HepG2 (cell line): ENCODE measurements at regions not wholly inside any gene's neighbourhood (a gene's known extent, or its start where the extent isn't known, plus 50 kb on each side); places are given as distances from the start of the nearest gene placed in this dataset.

Source experiments
- ATAC-seq: fragments of 200-7000 bp; cut with Tn5 transposase; 3 replicates; pipeline ENCODE4 v1.9.1; 2020; ENCODE audit warnings: mild to moderate bottlenecking, moderate library complexity
- BruUV-seq: library from RNA; stranded (reverse); fragments of 400-500 nt; replicated peaks from 2 replicates; lab custom pipeline; 2021; lab: Mats Ljungman, UMichigan
- CTCF ChIA-PET: fragments of 300-600 bp; formaldehyde crosslinking; extraction: SDS; loops from one replicate; lab custom pipeline; 2021; ENCODE audit warnings: low total read pairs, inconsistent platforms, low intra/inter-chr PET ratio; lab: Yijun Ruan, JAX
- POLR2A ChIA-PET: fragments of 350-600 bp; sonication (Branson Sonifier 250); formaldehyde crosslinking; loops from one replicate; lab custom pipeline; 2020; ENCODE audit warnings: antibody characterized with exemption, inconsistent platforms; lab: Yijun Ruan, JAX
- DNase-seq: peaks from one replicate; pipeline ENCODE4 v3.0.0-alpha.2; 2015; ENCODE audit warnings: low spot score
- FAIRE-seq: peaks from 3 replicates; lab custom pipeline; 2011; peaks lifted over from hg19 to GRCh38; lab: Jason Lieb, UNC
- H2AFZ ChIP-seq: one replicate; pipeline ENCODE4 v1.6.1; 2011; ENCODE audit warnings: low read length, inconsistent platforms
- H3K27ac ChIP-seq: fragments of 300-600 bp; 3 replicates; pipeline ENCODE4 v1.8.0; 2011; ENCODE audit warnings: mixed run types, mild to moderate bottlenecking, mixed read lengths, low read length, inconsistent platforms; ENCODE audit not compliant: insufficient read depth; ENCODE audit errors: extremely low read length
- H3K27me3 ChIP-seq, 2 experiments: fragments of 200-600 bp in 1 of 2; 2 replicates in 1 of 2; 3 replicates in 1 of 2; pipeline versions ENCODE4 v1.6.0 to v1.8.0; 2011; ENCODE audit warnings: low read length in 2 of 2, mild to moderate bottlenecking in 2 of 2, moderate library complexity in 2 of 2, inconsistent platforms in 1 of 2; ENCODE audit not compliant: insufficient read depth in 2 of 2, control insufficient read depth in 1 of 2
- H3K36me3 ChIP-seq, 2 experiments: fragments of 200-600 bp in 1 of 2; replicated peaks in 1 of 2; 2 replicates in 1 of 2; 3 replicates in 1 of 2; pipeline versions ENCODE4 v1.5.1 to v1.8.0; 2011; ENCODE audit warnings: low read length in 2 of 2, inconsistent platforms in 1 of 2; ENCODE audit not compliant: insufficient read depth in 2 of 2, control insufficient read depth in 1 of 2
- H3K4me1 ChIP-seq: 2 replicates; pipeline ENCODE4 v1.5.1; 2012; ENCODE audit warnings: low read length, inconsistent platforms; ENCODE audit not compliant: insufficient read depth
- H3K4me2 ChIP-seq: 2 replicates; pipeline ENCODE4 v1.6.0; 2011; ENCODE audit warnings: low read depth, low read length, inconsistent platforms
- H3K4me3 ChIP-seq, 3 experiments: fragments of 200-600 bp in 1 of 3; sonication (generic), shearing (Covaris generic) in 1 of 3; replicated peaks in 1 of 3; 2 replicates each; pipeline ENCODE4 v1.5.1; 2011 to 2016; ENCODE audit warnings: low read length in 3 of 3, inconsistent platforms in 2 of 3, low read depth in 2 of 3, mild to moderate bottlenecking in 2 of 3, control low read depth in 1 of 3, mixed read lengths in 1 of 3; ENCODE audit not compliant: insufficient read depth in 1 of 3
- H3K79me2 ChIP-seq: one replicate; pipeline ENCODE4 v1.6.1; 2011; ENCODE audit warnings: low read length, inconsistent platforms; ENCODE audit not compliant: insufficient read depth
- H3K9ac ChIP-seq: 2 replicates; pipeline ENCODE4 v1.6.0; 2011; ENCODE audit warnings: mild to moderate bottlenecking, low read depth, low read length, inconsistent platforms; ENCODE audit not compliant: insufficient read depth
- H3K9me3 ChIP-seq: 2 replicates; pipeline ENCODE4 v1.5.1; 2012; ENCODE audit warnings: mild to moderate bottlenecking, low read length
- H4K20me1 ChIP-seq: 2 replicates; pipeline ENCODE4 v1.6.0; 2011; ENCODE audit warnings: inconsistent platforms, mild to moderate bottlenecking, low read length, moderate library complexity; ENCODE audit not compliant: insufficient read depth
- FLYWCH1 ChIP-seq: sonication (generic); formaldehyde crosslinking; IDR thresholded peaks from 2 replicates; pipeline ENCODE4 v1.8.1; 2023; ENCODE audit warnings: mild to moderate bottlenecking, missing genetic modification reagents
- HOXA3 ChIP-seq: sonication (generic); formaldehyde crosslinking; IDR thresholded peaks from 2 replicates; pipeline ENCODE4 v1.5.0; 2020; ENCODE audit warnings: missing genetic modification reagents
- MBNL3 ChIP-seq: fragments of 250-450 bp; sonication (Bioruptor Pico); conservative IDR thresholded peaks from 2 replicates; pipeline ENCODE4 v1.8.0; 2022; ENCODE audit warnings: mild to moderate bottlenecking, inconsistent platforms
- MED8 ChIP-seq: sonication (generic); formaldehyde crosslinking; IDR thresholded peaks from 2 replicates; pipeline ENCODE4 v1.8.1; 2023; ENCODE audit warnings: mild to moderate bottlenecking, missing genetic modification reagents; ENCODE audit not compliant: insufficient replicate concordance
- NFRKB ChIP-seq: fragments of 450-650 bp; IDR thresholded peaks from 2 replicates; pipeline ENCODE4 v1.6.1; 2017
- NFYB ChIP-seq: sonication (generic); formaldehyde crosslinking; IDR thresholded peaks from 2 replicates; pipeline ENCODE4 v1.4.0; 2020; ENCODE audit warnings: missing genetic modification reagents
- PHF21A ChIP-seq: sonication (generic); formaldehyde crosslinking; IDR thresholded peaks from 2 replicates; pipeline ENCODE4 v1.5.0; 2020; ENCODE audit warnings: mild to moderate bottlenecking, missing genetic modification reagents
- PHF5A ChIP-seq: IDR thresholded peaks from one replicate; pipeline ENCODE4 v1.6.1; 2018; ENCODE audit warnings: low read depth, missing genetic modification reagents; ENCODE audit not compliant: unreplicated experiment
- ZBTB33 ChIP-seq: sonication (generic); formaldehyde crosslinking; IDR thresholded peaks from 2 replicates; pipeline ENCODE4 v1.4.0; 2020; ENCODE audit warnings: missing genetic modification reagents
- ZNF143 ChIP-seq: sonication (generic); formaldehyde crosslinking; IDR thresholded peaks from 2 replicates; pipeline ENCODE4 v1.4.0; 2020; ENCODE audit warnings: missing genetic modification reagents
- ZNF510 ChIP-seq: sonication (generic); formaldehyde crosslinking; IDR thresholded peaks from 2 replicates; pipeline ENCODE4 v1.4.0; 2020; ENCODE audit warnings: low read depth, mild to moderate bottlenecking, missing genetic modification reagents
- ZNF761 ChIP-seq: sonication (generic); formaldehyde crosslinking; conservative IDR thresholded peaks from 2 replicates; pipeline ENCODE4 v1.4.0; 2020; ENCODE audit warnings: mild to moderate bottlenecking, missing genetic modification reagents
- ZNF781 ChIP-seq: sonication (generic); formaldehyde crosslinking; IDR thresholded peaks from 2 replicates; pipeline ENCODE4 v1.5.1; 2020; ENCODE audit warnings: borderline replicate concordance, mild to moderate bottlenecking, missing genetic modification reagents; ENCODE audit errors: not compliant biosample characterization
- ZNF879 ChIP-seq: sonication (generic); formaldehyde crosslinking; IDR thresholded peaks from 2 replicates; pipeline ENCODE4 v1.8.1; 2023; ENCODE audit warnings: missing genetic modification reagents
- WGBS: methylation state at CpG from one replicate; pipeline ENCODE4 v1.1.6; 2017; ENCODE audit warnings: low lambda C conversion rate; 5-methylcytosine and 5-hydroxymethylcytosine counted together
- in situ Hi-C: cut with HindIII; loops from 2 replicates; pipeline ENCODE4 v1.10.0; 2017; ENCODE audit warnings: low pct_unique_long_range_greater_than_20kb; ENCODE audit not compliant: extremely low pct_ligation_motif_present
- intact Hi-C: fragments of 100-400 bp; cut with micrococcal nuclease; formaldehyde crosslinking; loops from one replicate; pipeline ENCODE4 v1.10.0; 2022; ENCODE audit not compliant: unreplicated experiment
- TF ChIP-seq, protein P1 (sequence below): IDR thresholded peaks from 2 replicates; pipeline ENCODE4 v1.6.1; 2018; ENCODE audit warnings: missing genetic modification reagents, mild to moderate bottlenecking, missing compliant biosample characterization

DNA sequence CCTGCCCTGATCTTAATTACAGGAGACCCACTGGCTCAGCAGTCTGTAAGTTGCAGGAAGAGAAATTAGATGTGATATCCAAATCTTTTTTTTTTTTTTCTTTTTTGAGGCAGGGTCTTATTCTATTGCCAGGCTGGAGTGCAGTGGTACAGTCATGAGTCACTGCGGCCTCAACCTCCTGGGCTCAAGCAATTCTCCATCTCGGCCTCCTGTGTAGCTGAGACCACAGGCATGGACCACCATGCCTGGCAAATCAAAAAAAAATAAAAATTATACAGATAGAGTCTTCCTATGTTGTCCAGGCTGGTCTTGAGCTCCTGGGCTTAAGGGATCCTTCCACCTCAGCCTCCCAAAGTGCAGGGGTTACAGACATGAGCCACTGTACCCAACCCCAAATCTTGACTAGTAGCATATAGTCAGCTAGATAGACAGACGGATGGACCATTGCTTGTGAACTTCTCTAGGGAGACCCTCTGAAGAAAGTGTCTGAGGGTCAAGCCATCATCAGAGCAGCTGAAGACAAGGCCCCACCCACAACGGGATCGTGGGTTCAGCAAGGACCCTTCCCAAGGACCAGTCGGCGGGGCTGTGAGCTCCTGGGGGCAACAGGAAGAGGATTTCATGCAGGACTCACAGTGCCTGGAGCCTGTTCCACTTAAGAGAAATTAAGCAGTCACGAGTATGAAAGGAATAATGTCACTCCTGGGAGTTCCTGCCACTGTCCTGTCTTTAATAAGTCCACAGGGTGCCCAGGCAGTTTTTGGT is 222.7 kb downstream of the ANKRD60 start:
- peaks cover 3 to 60% of the 10 kb centered on the region in 2 experiments; a peak in 4 of 5 replicates for H3K27me3 ChIP-seq
- no peaks in the 10 kb centered on the region for H3K9me3 ChIP-seq
- intact Hi-C loops, result no loop called here
- ChIA-PET POLR2A (no interaction called here), CTCF (no interaction called here)
- no peak overlapping the region for H3K27ac ChIP-seq
- H3K4me2 ChIP-seq, result no peak overlapping the region
- no peaks in the 10 kb centered on the region for H3K79me2 ChIP-seq
- 10% methylated on average over 8 of the region's 8 CpGs for WGBS
- FAIRE-seq (no peak), DNase-seq (no peak), ATAC-seq (no peak)
- no TSS peak for BruUV-seq
- no peak overlapping the region for H2AFZ ChIP-seq
- H4K20me1 ChIP-seq, result no peaks in the 10 kb centered on the region
- in situ Hi-C loops, result no loop called here
- no peaks in the 10 kb centered on the region for H3K4me1 ChIP-seq
- H3K9ac ChIP-seq, result no peak overlapping the region
- H3K4me3 ChIP-seq, result no peak overlapping the region
- no peak for TF ChIP-seq HOXA3 (CRISPR knock-in tag)
- TF ChIP-seq NFYB (CRISPR knock-in tag), result no peak
- TF ChIP-seq, protein P1, sequence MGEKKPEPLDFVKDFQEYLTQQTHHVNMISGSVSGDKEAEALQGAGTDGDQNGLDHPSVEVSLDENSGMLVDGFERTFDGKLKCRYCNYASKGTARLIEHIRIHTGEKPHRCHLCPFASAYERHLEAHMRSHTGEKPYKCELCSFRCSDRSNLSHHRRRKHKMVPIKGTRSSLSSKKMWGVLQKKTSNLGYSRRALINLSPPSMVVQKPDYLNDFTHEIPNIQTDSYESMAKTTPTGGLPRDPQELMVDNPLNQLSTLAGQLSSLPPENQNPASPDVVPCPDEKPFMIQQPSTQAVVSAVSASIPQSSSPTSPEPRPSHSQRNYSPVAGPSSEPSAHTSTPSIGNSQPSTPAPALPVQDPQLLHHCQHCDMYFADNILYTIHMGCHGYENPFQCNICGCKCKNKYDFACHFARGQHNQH (CRISPR knock-in tag), result no peak
- no peak for TF ChIP-seq ZNF761 (CRISPR knock-in tag)
- TF ChIP-seq MBNL3, result no peak
- TF ChIP-seq FLYWCH1 (CRISPR knock-in tag), result no peak
- no peak for TF ChIP-seq MED8 (CRISPR knock-in tag)
- TF ChIP-seq PHF5A (CRISPR knock-in tag), result no peak
- TF ChIP-seq ZNF781, result no peak
- no peak for TF ChIP-seq NFRKB
- no peak for TF ChIP-seq ZNF879
- no peak for TF ChIP-seq ZNF143 (CRISPR knock-in tag)
- TF ChIP-seq ZBTB33 (CRISPR knock-in tag), result no peak
- TF ChIP-seq ZNF510 (CRISPR knock-in tag), result no peak
- TF ChIP-seq PHF21A (CRISPR knock-in tag), result no peak
- TF ChIP-seq, all 625 proteins: peak for 0
- no peaks in the 10 kb centered on the region for H3K36me3 ChIP-seq
